ENCODE measurements at regions not wholly inside any gene's neighbourhood (a gene's known extent, or its start where the extent isn't known, plus 50 kb on each side); places are given as distances from the start of the nearest gene placed in this dataset.

- TF ChIP-seq, protein P1, sequence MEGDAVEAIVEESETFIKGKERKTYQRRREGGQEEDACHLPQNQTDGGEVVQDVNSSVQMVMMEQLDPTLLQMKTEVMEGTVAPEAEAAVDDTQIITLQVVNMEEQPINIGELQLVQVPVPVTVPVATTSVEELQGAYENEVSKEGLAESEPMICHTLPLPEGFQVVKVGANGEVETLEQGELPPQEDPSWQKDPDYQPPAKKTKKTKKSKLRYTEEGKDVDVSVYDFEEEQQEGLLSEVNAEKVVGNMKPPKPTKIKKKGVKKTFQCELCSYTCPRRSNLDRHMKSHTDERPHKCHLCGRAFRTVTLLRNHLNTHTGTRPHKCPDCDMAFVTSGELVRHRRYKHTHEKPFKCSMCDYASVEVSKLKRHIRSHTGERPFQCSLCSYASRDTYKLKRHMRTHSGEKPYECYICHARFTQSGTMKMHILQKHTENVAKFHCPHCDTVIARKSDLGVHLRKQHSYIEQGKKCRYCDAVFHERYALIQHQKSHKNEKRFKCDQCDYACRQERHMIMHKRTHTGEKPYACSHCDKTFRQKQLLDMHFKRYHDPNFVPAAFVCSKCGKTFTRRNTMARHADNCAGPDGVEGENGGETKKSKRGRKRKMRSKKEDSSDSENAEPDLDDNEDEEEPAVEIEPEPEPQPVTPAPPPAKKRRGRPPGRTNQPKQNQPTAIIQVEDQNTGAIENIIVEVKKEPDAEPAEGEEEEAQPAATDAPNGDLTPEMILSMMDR (IDR thresholded peaks at IDR 0.05; ENCODE audit: low read length) = no peak
- no peak for TF ChIP-seq EZH2 (optimal IDR thresholded peaks at IDR 0.05; ENCODE audit: low read depth, low read length)
Observed at GRCh38 chr3:36155515-36155914, 224.8 kb upstream of the STAC start.
